HG03354 (cell line): ENCODE measurements at regions not wholly inside any gene's neighbourhood (a gene's known extent, or its start where the extent isn't known, plus 50 kb on each side); places are given as distances from the start of the nearest gene placed in this dataset.

ENCODE experiments used
- ATAC-seq: cut with Tn5 transposase; IDR thresholded peaks from one replicate; pipeline ENCODE4 v1.9.1; 2021; ENCODE audit warnings: mild to moderate bottlenecking; ENCODE audit not compliant: unreplicated experiment, poor library complexity, severe bottlenecking

DNA sequence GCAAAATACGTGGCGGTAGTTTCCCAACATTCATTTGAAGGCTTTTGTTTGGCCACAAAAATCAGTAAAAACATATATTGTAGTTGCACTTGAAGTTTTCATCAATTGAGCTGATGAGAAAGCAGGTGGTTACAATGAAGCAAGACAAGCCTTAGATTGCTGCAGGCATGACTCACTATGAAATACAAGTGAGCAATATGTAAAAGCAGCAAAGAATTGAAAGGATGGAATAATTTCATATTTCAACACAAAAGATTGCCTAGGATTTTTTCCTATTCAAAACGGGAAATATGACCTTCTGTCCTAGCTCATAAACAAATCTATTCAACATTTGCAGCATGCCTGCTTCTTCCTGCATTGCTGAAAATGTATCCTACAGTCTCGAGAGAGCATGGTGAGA, 190.9 kb upstream of the BANK1 start:
- no peak for ATAC-seq

DNA sequence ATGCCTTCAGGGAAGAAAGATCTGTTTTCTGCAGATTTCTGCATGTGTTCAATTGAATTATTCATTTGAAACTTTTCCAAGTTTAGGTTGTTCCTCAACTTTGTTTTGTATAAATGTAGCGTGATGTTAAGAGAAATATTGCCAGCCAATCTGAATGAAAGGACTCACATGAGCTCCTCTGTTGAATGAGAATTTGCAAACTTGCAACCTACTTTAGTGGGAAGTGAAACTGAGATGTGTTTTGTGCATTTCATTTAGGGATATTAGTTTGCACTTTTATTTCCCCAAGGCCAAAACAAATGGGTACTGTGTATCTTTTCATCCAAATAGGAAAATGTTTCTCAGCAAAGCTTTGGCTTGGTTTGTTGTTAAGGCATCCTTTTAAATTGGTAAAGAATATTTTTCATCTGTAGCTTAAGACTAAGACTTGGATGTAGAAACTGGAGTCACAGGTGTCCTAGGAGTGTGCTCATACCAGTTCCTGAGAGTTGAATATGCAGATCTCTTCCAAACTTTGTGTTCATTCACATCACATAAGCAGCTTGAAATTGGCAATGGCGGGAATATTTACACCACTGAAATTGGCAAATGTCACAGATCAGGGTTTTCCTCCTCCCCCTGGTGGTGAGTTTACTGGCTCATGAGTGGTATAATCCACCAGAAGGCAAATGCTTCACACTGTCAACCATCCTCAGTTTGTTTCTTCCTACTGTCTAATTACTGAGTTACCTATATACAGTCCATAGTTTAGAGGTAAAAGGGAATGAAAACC, 193.6 kb upstream of the BANK1 start:
- peak; percentile 56 for ATAC-seq

DNA sequence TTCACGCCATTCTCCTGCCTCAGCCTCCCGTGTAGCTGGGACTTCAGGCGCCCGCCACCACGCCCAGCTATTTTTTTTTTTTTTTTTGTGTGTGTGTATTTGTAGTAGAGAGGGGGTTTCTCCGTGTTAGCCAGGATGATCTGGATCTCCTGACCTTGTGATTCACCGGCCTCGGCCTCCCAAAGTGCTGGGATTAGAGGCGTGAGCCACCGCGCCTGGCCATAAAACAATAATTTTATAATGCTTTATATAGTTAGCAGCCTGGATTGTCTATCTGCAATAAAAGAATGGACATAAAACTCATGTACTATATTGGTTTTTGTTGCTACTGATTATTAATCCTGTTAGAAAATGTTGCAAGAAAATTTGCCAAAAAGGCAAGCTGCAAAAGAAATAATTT, 195.9 kb upstream of the BANK1 start:
- ATAC-seq: no peak

DNA sequence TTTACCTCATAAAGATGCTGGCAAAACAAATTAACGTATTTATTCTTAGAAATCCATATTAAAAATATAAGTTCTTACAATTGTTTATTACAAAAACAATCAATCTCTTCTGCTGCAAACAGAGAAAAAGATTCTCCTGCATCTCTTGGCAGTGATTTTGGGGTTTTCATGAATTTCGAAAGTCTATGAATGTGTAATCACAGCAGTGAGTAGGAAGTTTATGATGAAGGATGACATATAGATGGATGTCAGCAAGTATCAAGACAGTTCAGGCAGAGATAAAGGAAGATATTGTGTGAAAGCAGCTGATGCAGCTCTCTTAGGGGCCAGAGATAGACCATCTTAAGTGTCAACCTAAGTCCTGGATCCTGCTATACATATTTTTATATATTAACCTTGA, 196.9 kb upstream of the BANK1 start:
- no peak for ATAC-seq

DNA sequence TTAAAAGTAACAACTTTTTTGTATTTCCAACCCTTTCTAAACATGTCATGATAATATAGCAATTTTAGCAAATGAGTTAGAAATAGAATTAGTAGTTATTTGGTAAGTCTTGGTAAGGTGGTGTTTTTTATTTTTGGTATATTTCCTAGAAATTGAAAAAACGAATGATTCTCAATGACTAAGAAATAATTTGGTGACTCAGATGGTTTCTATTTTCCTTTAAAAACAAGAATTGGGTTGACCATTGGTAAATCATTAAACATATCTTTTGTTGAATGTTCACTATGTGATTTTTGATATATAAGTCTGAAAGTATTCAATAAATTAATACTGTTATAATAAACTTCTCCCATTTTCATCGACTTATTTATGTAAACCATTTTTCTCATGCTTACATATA, 206.2 kb upstream of the BANK1 start:
- ATAC-seq: no peak

DNA sequence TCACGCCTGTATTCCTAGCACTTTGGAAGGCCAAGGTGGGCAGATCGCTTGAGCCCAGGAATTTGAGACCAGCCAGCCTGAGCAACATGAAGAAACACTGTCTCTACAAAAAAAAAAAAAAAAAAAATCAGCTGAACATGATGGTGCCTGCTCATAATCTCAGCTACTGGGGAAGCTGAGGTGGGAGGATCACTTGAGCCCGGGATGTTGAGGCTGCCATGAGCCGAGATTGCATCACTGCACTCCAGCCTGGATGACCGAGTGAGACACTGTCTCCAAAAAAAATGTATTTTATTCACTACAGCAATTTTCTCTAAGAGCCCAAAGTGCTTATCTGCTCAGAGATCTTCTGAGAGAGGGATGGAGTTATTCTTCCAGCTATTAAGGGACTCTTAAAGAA, 215.8 kb upstream of the PPP3CA start:
- no peak for ATAC-seq

DNA sequence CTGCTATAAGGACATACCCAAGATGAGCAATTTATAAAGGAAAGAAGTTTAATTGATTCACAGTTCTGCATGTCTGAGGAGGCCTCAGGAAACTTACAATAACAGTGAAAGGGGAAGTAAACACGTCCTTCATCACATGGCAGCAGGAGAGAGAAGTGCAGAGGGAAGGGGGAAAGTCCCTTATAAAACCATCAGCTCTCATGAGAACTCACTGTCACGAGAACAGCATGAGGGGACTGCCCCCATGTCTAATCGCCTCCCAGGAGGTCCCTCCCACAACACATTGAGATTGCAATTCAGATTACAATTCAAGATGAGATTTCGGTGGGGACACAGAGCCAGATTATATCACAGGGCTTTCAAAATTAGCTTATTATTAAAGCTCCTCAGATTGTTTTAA, 209.5 kb upstream of the PPP3CA start:
- no peak for ATAC-seq

DNA sequence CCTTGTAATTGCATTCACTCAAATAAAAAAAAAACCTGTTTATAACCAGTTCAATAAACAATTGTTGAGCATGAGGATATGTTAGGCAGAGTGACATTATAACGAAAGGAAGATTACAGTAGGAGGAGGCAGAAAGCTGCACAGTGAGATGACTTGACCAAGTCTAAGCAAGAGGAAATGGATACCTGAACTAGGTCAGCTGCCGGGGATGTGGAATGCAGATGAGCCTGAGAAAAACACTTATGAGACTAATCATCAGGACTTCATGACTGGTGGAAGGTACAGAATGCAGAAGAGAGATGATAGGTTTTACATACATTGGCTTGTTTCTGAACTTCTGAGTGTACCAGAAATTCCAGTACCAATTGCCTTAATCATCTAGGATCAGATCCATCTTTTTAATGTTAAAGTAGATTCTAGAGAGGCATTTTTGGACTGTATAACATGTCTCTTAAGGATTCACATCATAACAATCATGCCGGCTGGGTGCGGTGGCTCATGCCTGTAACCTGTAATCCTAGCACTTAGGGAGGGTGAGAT, 208.1 kb upstream of the PPP3CA start:
- no peak for ATAC-seq

DNA sequence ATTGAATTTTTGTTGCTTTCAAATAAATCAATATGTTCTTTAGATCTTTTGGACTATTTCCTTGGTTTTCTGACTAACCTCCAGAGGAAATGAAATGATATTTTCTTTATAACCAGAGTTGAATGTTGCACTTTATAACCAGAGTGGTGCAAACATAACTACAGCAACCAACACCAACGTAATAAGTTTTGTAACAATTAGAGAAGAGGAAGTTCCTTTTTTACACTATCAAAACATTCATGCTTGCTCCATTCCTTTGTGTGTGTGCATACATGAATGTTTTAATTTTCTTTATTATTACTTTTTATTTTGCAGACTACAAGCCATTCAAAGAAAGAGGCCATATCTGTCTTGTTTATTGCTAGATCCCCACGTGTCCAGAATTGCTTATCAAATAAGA, 193.0 kb upstream of the PPP3CA start:
- no peak for ATAC-seq

DNA sequence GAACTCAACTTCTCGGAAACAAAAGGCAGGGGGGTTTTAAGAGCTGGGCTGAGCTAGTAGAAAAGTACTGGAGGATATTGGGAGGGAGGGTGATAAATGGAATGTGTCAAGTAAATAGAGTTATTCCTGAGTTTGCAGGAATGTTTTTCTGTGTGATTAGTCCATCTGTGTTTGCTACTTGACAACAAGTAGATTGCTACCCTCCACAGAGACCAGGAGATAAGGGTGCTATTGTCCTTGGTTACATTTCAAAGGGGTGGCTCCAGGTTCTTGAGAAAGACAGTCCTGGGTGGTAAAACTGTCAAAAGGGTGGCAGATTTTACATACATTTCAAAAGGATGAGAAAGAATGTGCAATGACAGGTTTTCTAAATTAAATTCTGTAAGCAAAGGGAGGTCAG, 181.2 kb upstream of the PPP3CA start:
- ATAC-seq: no peak

DNA sequence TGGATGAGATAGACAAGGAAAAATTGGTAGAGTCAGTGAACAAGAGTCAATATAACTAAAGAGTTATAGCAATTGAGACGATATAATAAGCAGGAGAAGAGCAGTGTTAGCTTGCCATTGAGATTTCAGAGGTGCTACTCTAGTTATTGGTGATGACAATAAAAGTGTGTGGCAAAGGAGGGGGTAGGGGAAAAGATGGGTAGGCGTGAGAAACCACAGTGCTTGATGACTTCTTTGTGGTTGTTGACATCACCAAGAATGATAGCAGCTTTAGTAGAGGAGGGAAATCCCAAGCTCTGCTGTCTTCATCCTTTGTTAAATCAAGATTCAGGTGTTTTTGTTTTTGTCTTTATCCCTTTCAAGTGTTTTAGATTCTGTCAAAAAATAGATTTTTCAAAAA, 179.9 kb upstream of the PPP3CA start:
- ATAC-seq: peak; percentile 92

DNA sequence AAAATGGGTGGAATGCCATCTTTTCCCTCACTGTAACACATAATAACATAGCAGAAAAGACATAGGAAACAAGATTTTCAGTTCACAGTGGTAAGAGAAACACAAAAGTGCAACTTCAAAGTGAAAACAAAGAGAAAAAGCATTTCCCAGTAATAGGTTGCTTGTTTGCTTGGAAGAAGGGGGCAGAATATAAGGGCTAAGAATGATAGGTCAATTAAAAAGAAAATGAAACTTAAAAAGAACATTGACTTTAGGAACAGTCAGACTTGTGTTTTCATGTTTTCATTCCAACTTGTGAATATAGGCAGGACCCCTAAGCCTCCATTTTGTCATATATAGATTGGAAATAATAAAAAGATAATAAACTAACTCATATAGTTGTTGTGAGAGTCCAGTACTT, 168.2 kb upstream of the PPP3CA start:
- no peak for ATAC-seq

DNA sequence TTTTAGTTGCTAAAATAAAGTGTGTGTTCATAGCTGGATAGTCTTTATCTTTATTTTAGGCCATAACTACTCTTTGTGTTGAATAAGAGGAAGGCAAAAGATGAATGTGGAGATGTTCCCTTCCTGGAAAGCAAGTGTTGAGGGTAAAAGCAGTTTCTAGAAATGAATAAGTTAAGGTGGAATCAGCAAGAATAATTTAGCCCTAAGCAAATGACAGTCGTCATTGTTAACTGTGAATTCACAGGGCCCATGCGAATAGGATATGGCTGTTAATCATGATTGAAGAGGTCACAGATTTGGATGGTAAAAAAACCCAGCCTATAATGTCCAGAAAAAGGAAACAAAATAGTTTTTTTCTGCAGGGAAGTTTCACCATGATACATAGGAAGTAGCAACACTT, 167.8 kb upstream of the PPP3CA start:
- ATAC-seq: no peak

DNA sequence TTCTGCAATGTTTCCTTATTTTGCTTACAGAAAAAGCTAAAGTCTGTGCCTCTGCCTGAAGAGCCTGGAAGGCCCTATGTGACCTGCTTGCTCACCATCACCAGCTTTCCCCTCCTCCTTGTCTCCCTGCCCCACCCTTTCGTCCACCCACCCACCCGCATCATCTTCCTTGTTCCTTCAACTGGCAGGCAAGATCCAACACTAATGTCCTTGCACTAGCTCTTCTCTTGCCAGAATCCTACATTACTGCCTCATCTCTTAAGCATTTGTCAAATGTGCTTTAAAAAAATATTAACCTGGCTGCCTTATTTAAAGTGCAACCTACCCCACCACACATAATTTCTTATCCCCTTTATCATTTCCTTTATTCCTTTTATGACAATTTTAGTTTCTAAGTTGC, 165.1 kb upstream of the PPP3CA start:
- no peak for ATAC-seq

DNA sequence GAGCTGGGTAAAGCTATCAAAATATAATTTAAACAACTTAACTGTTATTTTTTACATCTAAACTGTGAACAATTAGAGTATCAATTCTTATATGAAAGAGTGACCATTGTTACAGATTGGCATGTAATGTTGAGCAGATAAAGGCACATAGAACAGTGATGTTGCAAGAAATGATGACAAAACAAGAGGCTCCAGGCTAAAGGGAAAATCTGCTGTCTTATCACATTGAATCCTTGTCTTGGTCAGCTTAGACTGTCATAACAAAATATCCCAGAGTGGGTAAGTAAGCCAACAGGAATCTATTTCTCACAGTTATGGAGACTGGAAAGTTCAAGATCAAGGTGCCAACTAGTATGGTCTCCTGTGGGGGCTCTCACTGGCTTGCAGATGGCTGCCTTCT, 154.1 kb upstream of the PPP3CA start:
- ATAC-seq: no peak

DNA sequence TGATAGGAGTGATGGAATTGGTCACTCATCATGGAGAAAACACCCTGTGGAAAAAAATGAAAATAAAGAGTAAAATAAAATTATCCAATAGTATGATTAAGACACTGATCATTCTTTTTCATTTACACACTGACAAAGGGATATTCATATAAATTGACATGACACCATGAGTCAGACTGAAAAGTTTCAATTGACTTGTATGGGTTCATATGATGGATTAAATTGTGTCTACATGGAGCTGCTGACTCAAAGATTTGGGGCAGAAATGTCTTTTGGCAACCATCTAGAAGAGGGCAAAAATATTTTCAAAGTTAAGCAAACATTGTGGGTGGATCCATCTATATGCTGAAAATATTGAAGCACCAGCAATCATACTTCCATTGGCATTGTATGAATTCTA, 153.4 kb upstream of the PPP3CA start:
- no peak for ATAC-seq

DNA sequence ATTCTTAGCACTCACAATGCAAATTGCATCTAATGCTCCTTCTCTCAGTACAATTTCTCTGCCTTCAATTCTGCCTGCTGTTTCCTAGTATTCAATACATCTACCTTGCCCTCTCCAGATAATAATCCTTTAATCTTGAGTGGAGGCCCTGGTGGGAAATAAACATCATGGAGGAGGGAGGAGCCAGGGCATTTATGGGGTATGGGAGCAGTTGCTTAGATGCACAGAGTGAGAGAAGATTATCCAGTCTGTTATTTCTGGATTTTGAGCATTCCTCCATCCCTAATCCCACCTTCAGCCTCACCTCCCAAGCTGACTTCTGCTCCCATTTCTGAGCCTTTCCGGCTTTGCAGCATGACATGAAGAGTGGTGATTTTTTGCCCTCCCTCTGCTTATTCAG, 127.9 kb upstream of the PPP3CA start:
- ATAC-seq: no peak

DNA sequence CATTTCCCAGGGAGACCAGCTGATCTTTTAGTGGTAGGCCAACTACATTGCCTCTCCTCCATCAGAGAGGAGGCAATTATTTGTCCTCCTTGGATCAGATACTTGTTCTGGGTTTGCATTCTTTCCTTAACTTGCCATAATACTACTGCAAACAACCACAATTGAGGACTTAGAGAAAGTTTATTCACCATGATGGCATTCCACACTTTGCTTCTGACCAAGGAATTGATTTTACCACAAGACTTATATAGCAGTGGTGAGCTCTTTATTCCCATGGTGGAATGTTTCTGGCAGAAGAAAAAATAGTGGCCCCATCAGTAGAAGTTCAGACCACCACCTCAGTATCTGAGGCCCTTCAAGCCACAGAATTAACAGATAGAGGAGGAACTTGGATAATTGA, 123.9 kb upstream of the PPP3CA start:
- ATAC-seq: no peak

DNA sequence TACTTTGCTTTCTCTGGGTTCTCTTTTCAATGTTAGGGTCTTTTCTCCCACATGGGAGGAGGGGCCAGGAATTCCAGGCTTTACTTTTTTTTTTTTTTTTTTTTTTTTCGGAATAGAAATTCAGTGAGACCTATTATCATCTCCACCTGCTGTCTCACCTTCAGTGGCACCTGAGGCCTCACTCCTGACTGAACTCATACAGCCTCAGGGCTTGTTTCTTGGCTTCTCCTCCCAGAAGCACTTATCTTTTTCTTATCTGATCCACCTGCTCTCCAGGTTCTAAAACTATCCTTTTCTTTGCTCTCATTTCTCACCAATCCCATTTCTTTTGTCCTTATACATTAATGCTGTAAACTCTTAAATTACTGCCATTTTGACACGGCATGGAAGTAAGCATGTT, 117.3 kb upstream of the PPP3CA start:
- no peak for ATAC-seq

DNA sequence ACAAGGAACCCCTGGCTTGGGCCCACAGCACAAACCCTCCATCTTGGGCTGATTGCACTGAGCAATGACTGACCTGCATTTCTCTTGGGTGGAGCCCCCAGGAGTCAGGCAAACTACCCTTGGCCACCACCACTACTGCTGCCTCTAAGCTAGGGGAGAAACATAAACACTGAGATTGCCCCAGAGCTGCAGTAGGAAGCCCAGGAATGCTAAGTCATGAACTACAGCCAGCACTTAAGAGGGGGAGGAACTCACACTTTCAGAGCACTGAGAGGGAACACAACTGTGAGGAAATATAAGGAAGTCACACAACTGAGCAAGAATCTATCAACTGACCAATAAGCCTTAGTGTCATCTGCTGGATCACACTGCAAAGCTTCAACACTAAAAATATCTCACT, 111.6 kb upstream of the PPP3CA start:
- ATAC-seq: no peak

DNA sequence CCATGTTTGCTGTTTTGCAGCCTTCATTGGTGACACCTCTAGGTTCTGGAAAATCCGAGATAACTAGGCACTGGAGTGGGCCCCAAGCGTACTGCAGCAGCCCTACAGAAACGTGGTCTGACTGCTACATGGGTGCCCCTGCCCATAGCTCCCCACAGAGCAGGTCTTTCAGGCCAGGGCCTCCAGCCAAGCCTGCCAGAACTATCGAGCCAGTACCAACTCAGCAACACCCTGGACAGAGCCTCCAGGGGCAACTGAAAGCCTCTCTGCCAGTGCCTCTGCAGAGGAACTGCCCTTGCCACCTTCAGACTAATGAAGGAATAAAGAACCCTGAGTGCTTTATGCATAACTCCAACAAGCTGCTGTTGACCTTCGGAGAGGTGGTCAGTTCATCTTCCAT, 111.1 kb upstream of the PPP3CA start:
- ATAC-seq: no peak

DNA sequence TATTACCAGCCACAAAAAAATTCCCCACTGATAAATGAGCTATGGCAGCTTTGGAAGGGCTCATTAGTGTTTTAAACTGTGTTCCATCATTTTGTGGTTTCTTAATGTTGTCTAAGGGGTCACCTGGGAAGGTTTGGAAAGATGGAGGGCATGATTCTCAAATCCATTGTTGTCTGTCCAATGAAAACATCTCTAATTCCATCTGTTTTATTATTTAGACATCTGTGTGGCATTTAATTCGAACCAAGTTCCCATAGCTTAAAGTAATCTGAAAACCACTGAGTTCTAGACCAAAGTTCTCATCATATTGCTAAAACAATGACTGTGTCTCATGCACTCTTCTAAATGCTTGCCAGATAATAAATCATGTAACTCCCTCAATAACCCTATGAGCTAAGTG, 103.8 kb upstream of the PPP3CA start:
- no peak for ATAC-seq
